Heart left ventricle (tissue), 16 donors: ENCODE measurements at regions not wholly inside any gene's neighbourhood (a gene's known extent, or its start where the extent isn't known, plus 50 kb on each side); places are given as distances from the start of the nearest gene placed in this dataset.

Experiments used
- ATAC-seq, 4 donors: fragments of 200-7000 bp; cut with Tn5 transposase; one replicate each; pipeline ENCODE4 v1.9.1; 2020 to 2022; ENCODE audit warnings: moderate library complexity in 4 of 4, mild to moderate bottlenecking in 3 of 4, moderate number of reproducible peaks in 1 of 4
- DNase-seq, 5 donors: peaks; one replicate each; pipeline ENCODE4 v3.0.0-alpha.2; 2020
- H3K27ac ChIP-seq, 12 donors: fragments of 200-600 bp; sonication (generic) in 4 of 12; one replicate each; pipeline versions ENCODE4 v1.5.0 to v1.8.0; 2016 to 2022; ENCODE audit warnings: mild to moderate bottlenecking in 2 of 12
- H3K27me3 ChIP-seq, 9 donors: fragments of 200-600 bp; sonication (generic) in 2 of 9; one replicate each; pipeline versions ENCODE4 v1.5.1 to v1.8.0; 2016 to 2022; ENCODE audit warnings: mild to moderate bottlenecking in 3 of 9
- H3K36me3 ChIP-seq, 9 donors: fragments of 200-600 bp; sonication (generic) in 2 of 9; one replicate each; pipeline versions ENCODE4 v1.5.0 to v1.8.0; 2018 to 2022; ENCODE audit warnings: mild to moderate bottlenecking in 2 of 9
- H3K4me1 ChIP-seq, 12 donors: fragments of 200-600 bp; sonication (generic) in 4 of 12; one replicate each; pipeline versions ENCODE4 v1.5.0 to v1.8.0; 2016 to 2022; ENCODE audit warnings: mild to moderate bottlenecking in 3 of 12
- H3K4me3 ChIP-seq, 12 donors: fragments of 200-600 bp; sonication (generic) in 4 of 12; one replicate each; pipeline versions ENCODE4 v1.5.0 to v1.8.0; 2017 to 2022; ENCODE audit warnings: mild to moderate bottlenecking in 9 of 12, moderate library complexity in 4 of 12
- H3K9me3 ChIP-seq, 12 donors: fragments of 200-600 bp; sonication (generic) in 4 of 12; one replicate each; pipeline versions ENCODE4 v1.5.0 to v1.8.0; 2016 to 2022; ENCODE audit warnings: mild to moderate bottlenecking in 1 of 12
- CTCF ChIP-seq, 12 donors: fragments of 200-600 bp; sonication (generic) in 4 of 12; IDR thresholded peaks; one replicate each; pipeline versions ENCODE4 v1.5.0 to v1.8.0; 2018 to 2022; ENCODE audit warnings: antibody characterized with exemption in 12 of 12, mild to moderate bottlenecking in 5 of 12
- POLR2A ChIP-seq, 2 donors: fragments of 450-650 bp; IDR thresholded peaks; one replicate each; pipeline ENCODE4 v1.6.1; 2017; ENCODE audit warnings: antibody characterized with exemption in 2 of 2, mild to moderate bottlenecking in 2 of 2, moderate library complexity in 2 of 2
- WGBS, 4 donors: extraction: QIAGEN DNeasy Blood & Tissue Kit in 2 of 4; methylation state at CpG; one replicate each; pipeline versions ENCODE4 v1.1.5 to v1.1.7; 2013 to 2018; 5-methylcytosine and 5-hydroxymethylcytosine counted together
- intact Hi-C, 10 donors: fragments of 100-400 bp; cut with DNase I; formaldehyde crosslinking; loops; one replicate each; pipeline versions ENCODE4 v1.11.1 to v1.14.2; 2022
- donor health status: ischemic (EF 13 %, LVEDD 7.1; RV severe dilation, severe dysfunction).
- donor health status: healthy with polysubstance abuse.
- donor health status: DM: no; HTN: yes; CAD: no.
- donor health status: DM: no; HTN: no; CAD: no.
- donor health status: ischemic (EF 25% LVEDD 6.9; RV normal size, moderate dysfunction).
- donor health status: ischemic (EF 25% LVEDD 5.7; RV mildly dilated, moderate dysfunction).
- donor health status: healthy.
- donor health status: DM: yes; HTN: yes; CAD: no.
- donor health status: ischemic (EF 35%, LVEDD 5.7; RV mildly dilated, moderate dysfunction).
- donor health status: nonischemic (EF 11% LVEDD 7.7; RV severe dilation, severe dysfunction).
- donor health status: DM: yes; HTN: yes; CAD: no.
- donor health status: PGD.
- donor health status: ischemic (EF 29% LVEDD 5.4; RV normal size, mild dysfunction).
- donor health status: nonischemic (EF 23%, LVEDD 6.1; RV moderate dilation, normal function).

- no peak overlapping the region for H3K4me3 ChIP-seq
- peaks cover 0 to 20% (median 2%) of the 10 kb centered on the region in 12 donors for H3K9me3 ChIP-seq
- no peaks in the 10 kb centered on the region for H3K27me3 ChIP-seq
- H3K36me3 ChIP-seq = no peaks in the 10 kb centered on the region
- no peak for DNase-seq
- peaks cover 0 to 14% (median 0%) of the 10 kb centered on the region in 12 donors for H3K4me1 ChIP-seq
- WGBS, 4 donors = 70 to 82% (median 73%) methylated on average over 3 of the region's 3 CpGs
- ATAC-seq = peak in 1 of 4 donors; percentile 18
- H3K27ac ChIP-seq = peak overlapping the region in 2 of 12 donors; percentile 7 to 16
- TF ChIP-seq CTCF (IDR thresholded peaks at IDR 0.05) = no peak
- intact Hi-C loops = loop anchor here in 4 of 10 donors (5.0 to 10.0 kb wide), 5 partner anchors 76 to 196 kb away; no protein-coding TSS in a partner anchor
Measured at GRCh38 chr15:45993072-45993471, 358.2 kb downstream of the SQOR start.

- Histone ChIP-seq H3K36me3 (no peaks in the 10 kb centered on the region), H3K4me1 (peaks cover 0 to 14% (median 0%) of the 10 kb centered on the region in 12 donors), H3K27me3 (no peaks in the 10 kb centered on the region), H3K9me3 (peaks cover 0 to 16% (median 2%) of the 10 kb centered on the region in 12 donors), H3K27ac (no peak overlapping the region), H3K4me3 (no peak overlapping the region)
- DNase-seq (no peak), ATAC-seq (peak; percentile 28 to 85 (median 51))
- intact Hi-C loops = loop anchor here in 4 of 10 donors (5.0 to 10.0 kb wide), 5 partner anchors 76 to 196 kb away; no protein-coding TSS in a partner anchor
- TF ChIP-seq POLR2A (IDR thresholded peaks at IDR 0.05) (no peak), CTCF (IDR thresholded peaks at IDR 0.05) (no peak)
Measured at GRCh38 chr15:45993508-45993907, 358.7 kb downstream of the SQOR start.

- no peak for TF ChIP-seq POLR2A (IDR thresholded peaks at IDR 0.05)
- no peak for TF ChIP-seq CTCF (IDR thresholded peaks at IDR 0.05)
- H3K27ac ChIP-seq = no peak overlapping the region
- no peak for DNase-seq
- peaks cover 0 to 14% (median 0%) of the 10 kb centered on the region in 12 donors for H3K4me1 ChIP-seq
- H3K4me3 ChIP-seq = no peak overlapping the region
- intact Hi-C loops = loop anchor here in 2 of 10 donors (10.0 kb wide), 2 partner anchors 81 to 89 kb away; no protein-coding TSS in a partner anchor
- WGBS, 4 donors = 80 to 88% (median 84%) methylated on average over 4 of the region's 4 CpGs
- no peaks in the 10 kb centered on the region for H3K36me3 ChIP-seq
- H3K27me3 ChIP-seq = no peaks in the 10 kb centered on the region
- peaks cover 0 to 2% (median 0%) of the 10 kb centered on the region in 12 donors for H3K9me3 ChIP-seq
- no peak for ATAC-seq
Measured at GRCh38 chr15:45995800-45996199, 361.0 kb downstream of the SQOR start.

GRCh38 chr15:46014532-46014931 is 379.7 kb downstream of the SQOR start:
- Histone ChIP-seq H3K9me3 (peaks cover 0 to 64% (median 32%) of the 10 kb centered on the region in 12 donors), H3K4me3 (no peak overlapping the region), H3K4me1 (no peaks in the 10 kb centered on the region), H3K27me3 (no peaks in the 10 kb centered on the region), H3K36me3 (no peaks in the 10 kb centered on the region), H3K27ac (no peak overlapping the region)
- 84 to 96% (median 94%) methylated on average over 3 of the region's 3 CpGs for WGBS, 4 donors
- no peak for ATAC-seq
- DNase-seq = peak in 1 of 5 donors; percentile 32
- TF ChIP-seq POLR2A (IDR thresholded peaks at IDR 0.05) (no peak), CTCF (IDR thresholded peaks at IDR 0.05) (no peak)
- intact Hi-C loops = loop anchor here in 1 of 10 donors (10.0 kb wide), 1 partner anchor 60 kb away; no protein-coding TSS in a partner anchor
